GM18861 (cell line): ENCODE measurements at regions not wholly inside any gene's neighbourhood (a gene's known extent, or its start where the extent isn't known, plus 50 kb on each side); places are given as distances from the start of the nearest gene placed in this dataset.
"Not testable (repeated sequence)": the region's sequence is repeated elsewhere in the genome, so short reads cannot be mapped to it uniquely, and the experiment has no call there.

Experiments used
- ATAC-seq: cut with Tn5 transposase; IDR thresholded peaks from one replicate; pipeline ENCODE4 v1.9.1; 2021; ENCODE audit not compliant: unreplicated experiment

DNA sequence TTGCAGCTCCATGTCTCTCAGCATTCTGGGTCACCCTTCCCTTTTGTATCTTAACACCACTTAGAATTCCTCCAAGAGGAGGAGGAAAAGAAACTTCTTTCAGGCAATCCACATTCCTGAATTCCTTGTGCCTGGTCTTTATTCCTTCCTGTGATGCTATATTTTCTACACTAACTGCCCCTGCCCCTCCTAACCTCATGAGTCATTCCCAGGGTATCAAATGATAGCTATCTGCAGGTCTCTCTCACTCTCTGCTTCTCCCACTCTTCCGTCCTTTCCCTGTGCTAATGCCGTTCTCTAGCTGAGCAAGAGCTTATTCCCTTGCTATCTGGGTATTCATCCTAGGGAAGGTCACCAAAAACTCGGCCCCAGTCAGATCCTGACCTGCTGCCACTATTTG, 395.0 kb upstream of the TCF4 start:
- no peak for ATAC-seq

DNA sequence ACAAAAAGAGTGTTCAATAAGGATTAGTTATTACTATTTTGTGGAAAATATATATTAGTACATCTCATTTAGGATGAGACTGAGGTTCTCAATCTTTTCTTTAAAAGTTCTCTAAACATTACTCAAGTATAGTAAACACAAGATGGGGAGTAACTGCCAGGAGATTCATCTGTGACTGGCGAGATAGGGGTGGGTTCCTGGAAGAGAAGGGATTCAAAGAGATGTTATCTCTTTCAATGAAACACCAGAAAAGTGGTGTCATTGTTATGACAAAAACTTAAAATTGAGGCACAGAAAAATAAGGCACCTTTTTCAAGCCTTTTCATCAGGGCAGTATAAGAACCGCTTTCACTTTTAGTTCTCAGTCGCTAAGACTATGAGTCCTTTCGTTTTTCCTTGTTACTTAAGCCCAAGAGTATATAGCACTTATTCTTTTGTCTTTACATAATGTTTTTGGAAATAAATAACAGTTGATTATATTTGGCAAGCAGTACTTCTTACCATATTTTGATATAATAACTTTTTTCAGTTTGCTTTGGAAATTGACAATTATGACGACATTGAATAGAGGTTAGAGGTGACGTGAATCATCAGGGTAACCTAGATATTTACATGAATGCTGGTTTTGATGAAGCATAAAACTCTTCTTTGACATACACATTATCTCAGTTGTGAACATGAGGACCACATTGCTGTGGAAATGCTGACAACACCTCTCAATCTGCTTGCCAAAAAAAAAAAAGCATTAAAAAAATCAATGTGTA, 393.9 kb upstream of the TCF4 start:
- no peak for ATAC-seq

GRCh38 chr18:55974521-55974920, 386.5 kb upstream of the TCF4 start:
- ATAC-seq, result no peak

GRCh38 chr18:55968550-55968949, 380.6 kb upstream of the TCF4 start:
- ATAC-seq, result no peak

DNA sequence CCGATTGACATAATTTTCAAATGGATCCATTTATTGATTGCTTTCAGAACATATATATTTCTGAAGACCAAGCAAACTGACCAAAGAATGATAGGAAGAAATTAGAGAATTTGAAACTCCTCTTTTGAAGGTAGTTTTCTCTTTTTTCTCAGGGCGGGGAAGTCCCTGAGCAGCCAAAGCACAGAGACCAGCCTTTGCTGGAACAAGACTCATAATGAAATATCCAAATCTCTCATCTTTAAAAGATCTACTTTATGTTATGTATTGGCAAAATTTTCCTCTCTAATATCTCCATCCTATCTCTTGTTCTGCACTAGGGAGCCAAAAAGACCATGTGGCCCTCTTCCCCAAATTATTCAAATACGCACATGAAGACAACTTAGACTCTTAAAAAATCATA, 379.0 kb upstream of the TCF4 start:
- ATAC-seq, result no peak

GRCh38 chr18:55964171-55964570, 376.2 kb upstream of the TCF4 start:
- ATAC-seq, result no peak

DNA sequence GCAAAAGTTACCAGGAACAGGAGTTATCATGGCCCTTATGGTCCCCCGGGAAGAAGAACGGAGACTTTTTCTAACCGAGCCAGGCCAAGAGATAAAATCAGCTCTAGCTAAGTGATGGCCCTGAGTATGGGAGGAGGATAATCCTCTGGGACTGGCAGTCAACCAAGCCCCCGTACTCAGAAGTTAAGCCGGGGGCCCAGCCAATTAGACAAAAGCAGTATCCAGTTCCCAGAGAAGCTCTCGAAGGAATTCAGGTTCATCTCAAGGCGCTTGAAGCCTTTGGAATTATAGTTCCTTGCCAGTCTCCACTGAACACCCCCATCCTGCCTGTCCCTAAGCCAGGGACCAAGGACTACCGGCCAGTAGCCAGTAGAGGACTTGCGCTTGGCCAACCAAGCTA, 365.3 kb upstream of the TCF4 start:
- ATAC-seq, result no peak

GRCh38 chr18:55951738-55952137, 363.7 kb upstream of the TCF4 start:
- not testable (repeated sequence) for ATAC-seq

DNA sequence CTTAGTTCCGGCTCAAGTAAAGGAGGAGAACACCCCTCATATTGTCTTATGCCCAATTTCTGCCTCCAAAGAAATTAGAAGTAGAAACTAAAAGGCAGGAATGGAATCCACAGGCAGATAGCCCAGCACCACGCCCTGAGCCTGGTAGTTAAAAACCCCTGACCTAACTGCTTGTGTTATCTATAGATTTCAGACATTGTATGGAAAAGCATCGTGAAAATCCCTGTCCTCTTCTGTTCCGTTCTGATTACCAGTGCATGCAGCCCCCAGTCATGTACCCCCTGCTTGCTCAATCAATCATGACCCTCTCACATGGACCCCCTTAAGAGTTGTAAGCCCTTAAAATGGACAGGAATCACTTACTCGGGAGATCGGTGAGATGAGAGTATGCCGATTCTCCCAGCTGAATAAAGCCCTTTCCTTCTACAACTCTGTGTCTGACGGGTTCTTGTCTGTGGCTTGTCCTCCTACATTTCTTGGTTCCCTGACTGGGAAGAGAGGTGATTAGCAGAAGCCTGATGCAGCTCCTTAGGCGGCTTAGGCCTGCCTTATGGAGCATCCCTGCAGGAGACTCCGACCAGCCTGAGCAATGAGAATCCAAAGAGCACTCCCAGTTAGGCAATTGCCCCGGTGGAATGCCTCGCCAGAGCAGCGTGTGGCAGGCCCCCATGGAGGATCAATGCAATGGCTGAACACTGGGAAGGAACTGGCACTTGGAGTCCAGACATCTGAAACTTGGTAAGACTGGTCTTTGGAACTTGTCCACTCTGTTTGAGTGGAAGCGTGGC, 362.6 kb upstream of the TCF4 start:
- ATAC-seq, result no peak

DNA sequence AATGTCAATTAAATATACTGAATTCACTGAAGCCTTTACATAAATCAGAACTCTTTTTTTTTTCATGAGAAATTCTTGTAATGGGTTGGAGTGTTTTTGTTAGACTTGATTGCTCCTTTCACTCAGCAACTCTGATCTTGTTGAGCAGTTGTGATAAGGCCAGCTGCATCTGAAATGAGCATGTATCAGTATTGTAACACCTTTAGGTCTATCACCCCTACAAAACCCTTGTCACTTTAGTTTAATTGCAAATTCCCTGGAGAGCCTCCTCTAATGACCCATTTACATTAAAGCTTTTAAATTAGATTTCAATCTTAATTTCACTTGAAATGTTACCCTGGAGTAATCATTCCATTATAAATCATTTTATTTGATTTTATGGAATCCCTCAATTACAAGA, 346.8 kb upstream of the TCF4 start:
- ATAC-seq, result no peak

- ATAC-seq, result no peak
Measured at GRCh38 chr18:55932675-55933074, 344.7 kb upstream of the TCF4 start.

- ATAC-seq, result no peak
Measured at GRCh38 chr18:55927831-55928230, 339.8 kb upstream of the TCF4 start.

DNA sequence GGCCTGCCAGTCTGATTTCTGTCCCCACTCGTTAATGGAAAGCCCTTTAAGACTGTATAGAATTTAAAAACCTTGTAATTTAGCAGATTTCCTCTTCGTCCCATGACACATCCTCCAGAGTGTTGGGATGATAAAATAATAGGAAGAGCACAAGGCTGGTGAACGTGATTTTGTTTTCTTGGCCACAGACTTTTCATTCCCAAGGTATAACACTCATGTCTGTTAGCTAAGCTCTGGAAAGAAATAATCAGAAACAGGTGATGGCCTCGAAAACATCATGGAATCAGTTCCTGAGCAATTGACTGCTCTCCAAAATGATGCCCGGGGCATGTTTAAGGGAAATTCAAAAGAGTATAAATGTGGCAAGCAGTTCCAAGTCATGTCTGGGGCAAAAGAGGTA, 337.8 kb upstream of the TCF4 start:
- no peak for ATAC-seq

DNA sequence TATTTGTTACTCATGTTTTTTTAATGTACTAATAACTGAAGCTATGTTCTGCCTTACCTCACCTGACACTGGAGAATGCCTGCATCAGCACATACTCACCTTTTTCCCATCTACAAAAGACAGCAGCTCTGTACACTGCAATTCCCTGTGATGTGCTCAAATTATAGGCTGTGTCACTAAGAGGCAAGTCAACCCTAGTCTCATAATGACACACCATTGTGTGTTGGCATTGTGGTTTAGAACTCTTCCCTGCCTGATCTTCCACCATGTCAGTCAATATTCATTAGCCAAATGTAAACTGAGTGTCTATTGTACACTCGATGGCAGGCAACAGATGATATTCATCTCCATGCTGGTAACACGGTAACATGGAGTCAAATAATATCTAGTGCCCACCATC, 332.1 kb upstream of the TCF4 start:
- no peak for ATAC-seq

GRCh38 chr18:55918444-55918843, 330.5 kb upstream of the TCF4 start:
- no peak for ATAC-seq

- no peak for ATAC-seq
Measured at GRCh38 chr18:55912919-55913318, 324.9 kb upstream of the TCF4 start.

GRCh38 chr18:55912071-55912470, 324.1 kb upstream of the TCF4 start:
- no peak for ATAC-seq

GRCh38 chr18:55910296-55910695, 322.3 kb upstream of the TCF4 start:
- ATAC-seq, result peak; percentile 58

DNA sequence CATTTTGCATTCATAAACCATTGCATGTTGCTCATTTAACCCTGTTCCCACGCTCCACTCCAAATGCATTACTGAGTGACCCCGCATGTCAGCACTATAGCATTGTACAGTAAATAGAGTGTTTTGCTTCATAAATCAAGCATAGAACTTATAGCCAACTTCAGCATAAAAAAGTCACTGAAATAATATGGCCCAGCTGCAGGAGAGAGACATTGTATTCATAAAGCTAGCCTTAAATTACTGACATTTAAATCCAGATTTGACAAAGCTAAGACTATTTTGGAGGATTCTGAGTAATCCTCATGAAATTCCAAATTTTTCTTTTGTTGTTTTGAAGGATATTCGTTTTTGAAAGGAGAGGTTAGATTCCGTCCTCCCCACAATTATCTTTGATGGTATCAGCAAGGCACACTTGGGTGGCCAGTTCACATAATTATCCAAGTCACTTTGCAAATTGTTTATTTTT, 320.9 kb upstream of the TCF4 start:
- no peak for ATAC-seq

DNA sequence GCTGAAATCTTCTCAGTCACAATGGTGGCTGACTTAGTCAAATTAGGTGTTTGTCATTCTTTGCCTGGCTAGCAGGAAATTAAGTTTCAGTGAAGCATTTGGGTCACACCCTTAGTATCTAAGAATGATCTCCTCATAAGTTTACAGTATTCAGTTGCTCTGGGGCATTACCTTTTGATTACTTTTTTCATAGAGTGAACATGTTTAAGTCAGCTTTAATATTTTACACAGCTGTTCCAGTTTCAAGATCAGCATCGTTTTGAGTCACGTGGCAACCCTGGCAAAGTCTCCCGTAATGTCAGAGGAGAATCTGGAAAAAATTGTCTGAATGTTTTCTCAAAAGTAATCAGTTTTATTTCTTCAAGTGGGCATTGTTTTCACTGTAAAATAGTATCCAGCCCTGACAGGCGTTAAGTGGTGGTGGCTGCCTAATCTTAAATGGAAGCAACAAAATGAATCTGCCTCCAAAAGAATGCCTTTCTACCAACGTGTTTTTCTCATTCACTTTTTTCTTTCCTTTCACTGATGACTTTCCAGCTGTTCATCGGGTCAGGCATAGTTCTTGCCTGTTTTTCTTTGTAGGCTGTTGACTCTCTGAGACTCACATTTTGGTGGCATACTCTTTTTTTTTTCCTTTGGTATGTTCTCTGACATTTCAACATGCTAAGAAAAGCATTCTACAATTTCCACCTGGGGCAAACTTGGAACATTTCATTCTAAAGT, 319.6 kb upstream of the TCF4 start:
- no peak for ATAC-seq

DNA sequence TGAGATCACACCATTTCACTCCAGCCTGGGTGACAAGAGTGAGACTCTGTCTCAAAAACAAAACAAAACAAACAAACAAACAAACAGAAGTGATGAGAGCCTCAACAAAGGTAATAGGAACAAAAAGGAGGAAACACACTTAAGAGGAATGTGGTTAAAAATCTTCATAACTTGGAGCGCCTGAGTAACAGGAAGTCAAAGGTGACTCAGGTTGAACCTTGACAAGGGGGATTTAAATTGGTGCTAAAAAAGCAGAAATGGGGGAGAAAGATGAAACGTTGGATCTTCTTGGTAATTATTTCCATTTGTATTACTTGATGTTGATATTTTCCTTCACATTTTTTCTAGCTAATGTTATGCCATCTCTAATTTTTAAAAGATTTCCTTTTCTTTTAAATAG, 318.5 kb upstream of the TCF4 start:
- ATAC-seq, result no peak

DNA sequence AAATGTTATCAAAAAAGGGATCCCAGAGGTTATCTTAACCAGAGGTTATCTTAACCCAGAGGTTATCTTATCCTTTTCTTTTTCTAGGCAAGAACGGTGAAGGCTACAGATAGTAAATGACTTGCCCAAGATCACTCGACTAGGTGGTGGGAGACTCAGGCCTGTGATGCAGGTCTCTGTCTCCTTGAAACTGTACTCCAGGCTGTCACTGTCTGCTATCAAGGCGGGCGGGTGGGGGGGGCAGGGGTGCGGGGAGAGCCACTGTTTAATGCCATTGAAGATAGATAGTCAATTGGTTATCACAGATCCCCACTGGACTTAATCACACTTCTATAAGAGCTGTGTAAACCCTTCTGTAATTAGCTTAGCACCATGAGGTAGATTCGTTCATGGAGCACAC, 315.9 kb upstream of the TCF4 start:
- no peak for ATAC-seq
